H9 (cell line): ENCODE measurements at regions not wholly inside any gene's neighbourhood (a gene's known extent, or its start where the extent isn't known, plus 50 kb on each side); places are given as distances from the start of the nearest gene placed in this dataset.

Experiments
- DNase-seq: peaks from one replicate; pipeline ENCODE4 v3.0.0-alpha.2; 2017
- H2AFZ ChIP-seq: one replicate; pipeline ENCODE4 v1.6.1; 2013; ENCODE audit warnings: mild to moderate bottlenecking, low read length, control low read depth, moderate library complexity
- H2AK5ac ChIP-seq: 2 replicates; pipeline ENCODE4 v1.6.1; 2013; ENCODE audit warnings: low read length, control low read depth, mixed read lengths; ENCODE audit not compliant: insufficient read length
- H2BK120ac ChIP-seq: one replicate; pipeline ENCODE4 v1.6.1; 2013; ENCODE audit warnings: low read depth, mild to moderate bottlenecking, low read length, control low read depth, inconsistent platforms; ENCODE audit not compliant: poor library complexity, severe bottlenecking
- H2BK12ac ChIP-seq: 2 replicates; pipeline ENCODE4 v1.6.1; 2013; ENCODE audit warnings: low read length, control low read depth, mixed read lengths, low read depth; ENCODE audit not compliant: insufficient read length
- H2BK15ac ChIP-seq: 2 replicates; pipeline ENCODE4 v1.6.1; 2013; ENCODE audit warnings: low read depth, low read length, control low read depth
- H2BK20ac ChIP-seq: one replicate; pipeline ENCODE4 v1.6.1; 2013; ENCODE audit warnings: low read depth, mild to moderate bottlenecking, low read length, control low read depth, inconsistent platforms; ENCODE audit not compliant: poor library complexity, severe bottlenecking
- H2BK5ac ChIP-seq: 2 replicates; pipeline ENCODE4 v1.6.1; 2013; ENCODE audit warnings: low read length, control low read depth, mixed read lengths; ENCODE audit not compliant: insufficient read length
- H3K14ac ChIP-seq: 2 replicates; pipeline ENCODE4 v1.6.1; 2013; ENCODE audit warnings: low read length, control low read depth; ENCODE audit not compliant: insufficient read depth
- H3K18ac ChIP-seq: 2 replicates; pipeline ENCODE4 v1.6.1; 2013; ENCODE audit warnings: low read depth, mild to moderate bottlenecking, mixed read lengths, low read length, control low read depth; ENCODE audit not compliant: insufficient read length
- H3K23ac ChIP-seq: 2 replicates; pipeline ENCODE4 v1.6.1; 2013; ENCODE audit warnings: low read length, control low read depth, mixed read lengths, low read depth; ENCODE audit not compliant: insufficient read length
- H3K23me2 ChIP-seq: 2 replicates; pipeline ENCODE4 v1.6.1; 2013; ENCODE audit warnings: low read depth, mild to moderate bottlenecking, mixed read lengths, low read length, control low read depth; ENCODE audit not compliant: insufficient read length, poor library complexity, severe bottlenecking
- H3K27ac ChIP-seq: 2 replicates; pipeline ENCODE4 v1.5.1; 2013; ENCODE audit warnings: low read length, control low read depth, mixed read lengths, low read depth; ENCODE audit not compliant: insufficient read length
- H3K27me3 ChIP-seq: 2 replicates; pipeline ENCODE4 v1.6.1; 2013; ENCODE audit warnings: low read length, control low read depth, inconsistent platforms; ENCODE audit not compliant: insufficient read depth
- H3K4ac ChIP-seq: 2 replicates; pipeline ENCODE4 v1.6.1; 2013; ENCODE audit warnings: low read depth, mild to moderate bottlenecking, control low read depth, inconsistent platforms, low read length, moderate library complexity
- H3K4me1 ChIP-seq: 2 replicates; pipeline ENCODE4 v1.6.1; 2013; ENCODE audit warnings: low read length, control low read depth, inconsistent platforms; ENCODE audit not compliant: insufficient read depth
- H3K4me2 ChIP-seq: 2 replicates; pipeline ENCODE4 v1.6.1; 2013; ENCODE audit warnings: low read length, control low read depth, mixed read lengths; ENCODE audit not compliant: insufficient read length, insufficient read depth
- H3K56ac ChIP-seq: 2 replicates; pipeline ENCODE4 v1.6.1; 2013; ENCODE audit warnings: low read depth, mild to moderate bottlenecking, mixed read lengths, low read length, control low read depth; ENCODE audit not compliant: insufficient read length
- H3K79me1 ChIP-seq: 2 replicates; pipeline ENCODE4 v1.6.1; 2013; ENCODE audit warnings: low read depth, mild to moderate bottlenecking, moderate library complexity, low read length, control low read depth, inconsistent platforms; ENCODE audit not compliant: insufficient read depth, poor library complexity, severe bottlenecking
- H3K79me2 ChIP-seq: 2 replicates; pipeline ENCODE4 v1.6.1; 2013; ENCODE audit warnings: low read length, control low read depth, inconsistent platforms; ENCODE audit not compliant: insufficient read depth
- H3K9ac ChIP-seq: 2 replicates; pipeline ENCODE4 v1.6.1; 2013; ENCODE audit warnings: low read length, control low read depth, mixed read lengths; ENCODE audit not compliant: insufficient read length; ENCODE audit errors: extremely low read depth
- H3K9me3 ChIP-seq: one replicate; pipeline ENCODE4 v1.6.1; 2013; ENCODE audit warnings: low read depth, low read length, inconsistent platforms; ENCODE audit not compliant: control insufficient read depth
- H3T11ph ChIP-seq: one replicate; pipeline ENCODE4 v1.6.1; 2013; ENCODE audit warnings: mild to moderate bottlenecking, low read length, control low read depth, inconsistent platforms
- H4K20me1 ChIP-seq: one replicate; pipeline ENCODE4 v1.6.1; 2013; ENCODE audit not compliant: control insufficient read depth, insufficient read length, insufficient read depth
- H4K5ac ChIP-seq: 2 replicates; pipeline ENCODE4 v1.6.1; 2013; ENCODE audit warnings: low read depth, mild to moderate bottlenecking, mixed read lengths, low read length, control low read depth; ENCODE audit not compliant: insufficient read length
- H4K8ac ChIP-seq: replicated peaks from 2 replicates; pipeline ENCODE4 v1.6.1; 2013; ENCODE audit warnings: low read length, control low read depth, mixed read lengths, low read depth; ENCODE audit not compliant: insufficient read length
- H4K91ac ChIP-seq: 2 replicates; pipeline ENCODE4 v1.6.1; 2013; ENCODE audit warnings: low read depth, mild to moderate bottlenecking, moderate library complexity, mixed read lengths, low read length, control low read depth; ENCODE audit not compliant: insufficient read length
- H3K27ac Mint-ChIP-seq, 3 experiments: 2 replicates in 2 of 3; 3 replicates in 1 of 3; pipeline ENCODE4 v1.8.0; 2020 to 2021; ENCODE audit warnings: mixed read lengths in 3 of 3, mild to moderate bottlenecking in 1 of 3, moderate library complexity in 1 of 3
- H3K27me3 Mint-ChIP-seq: 2 replicates; pipeline ENCODE4 v1.8.0; 2021; ENCODE audit warnings: low read depth, mild to moderate bottlenecking, moderate library complexity, mixed read lengths
- H3K36me3 Mint-ChIP-seq, 3 experiments: 2 replicates in 2 of 3; 3 replicates in 1 of 3; pipeline ENCODE4 v1.8.0; 2020 to 2021; ENCODE audit warnings: low read depth in 3 of 3, mixed read lengths in 3 of 3; ENCODE audit not compliant: insufficient read depth in 1 of 3
- H3K4me1 Mint-ChIP-seq, 2 experiments: 2 replicates each; pipeline ENCODE4 v1.8.0; 2020; ENCODE audit warnings: mixed read lengths in 2 of 2
- H3K4me3 Mint-ChIP-seq, 2 experiments: 2 replicates in 1 of 2; 3 replicates in 1 of 2; pipeline ENCODE4 v1.8.0; 2020 to 2021; ENCODE audit warnings: mild to moderate bottlenecking in 2 of 2, mixed read lengths in 2 of 2, moderate library complexity in 1 of 2
- H3K9me3 Mint-ChIP-seq, 2 experiments: 2 replicates in 1 of 2; 3 replicates in 1 of 2; pipeline ENCODE4 v1.8.0; 2020; ENCODE audit warnings: mild to moderate bottlenecking in 2 of 2, mixed read lengths in 2 of 2, moderate library complexity in 1 of 2
- CTCF ChIP-seq: fragments of 200-600 bp; sonication (generic); conservative IDR thresholded peaks from 3 replicates; pipeline ENCODE4 v1.8.0; 2021; ENCODE audit warnings: antibody characterized with exemption, mild to moderate bottlenecking
- WGBS: extraction: QIAGEN DNeasy Blood & Tissue Kit; methylation state at CpG from one replicate; pipeline ENCODE4 v1.1.7; 2013; ENCODE audit warnings: missing lambda C conversion rate, low lambda C conversion rate, mixed read lengths; ENCODE audit not compliant: insufficient read length; ENCODE audit errors: extremely low coverage; 5-methylcytosine and 5-hydroxymethylcytosine counted together

- no CpG with 5 or more reads among the region's 3 CpGs for WGBS
These were observed 1138.8 kb upstream of the TMEFF2 start for GRCh38 chr2:193333539-193333938.

More at GRCh38 chr2:193333539-193333938, 1138.8 kb upstream of the TMEFF2 start:
- Histone ChIP-seq H3K4me2 (no peak overlapping the region), H3K27ac (no peak overlapping the region), H2AK5ac (no peak overlapping the region), H3K9me3 (no peaks in the 10 kb centered on the region), H2AFZ (no peak overlapping the region), H3K23ac (no peak overlapping the region), H3K9ac (no peak overlapping the region), H3K79me1 (no peaks in the 10 kb centered on the region), H3K18ac (no peak overlapping the region), H3K27me3 (no peaks in the 10 kb centered on the region), H4K8ac (no peak overlapping the region), H2BK20ac (no peak overlapping the region), H2BK120ac (no peak overlapping the region), H3K4me1 (no peaks in the 10 kb centered on the region), H3K23me2 (no peaks in the 10 kb centered on the region), H4K20me1 (no peaks in the 10 kb centered on the region), H3K79me2 (no peaks in the 10 kb centered on the region), H2BK15ac (no peak overlapping the region), H3K14ac (no peak overlapping the region), H2BK5ac (no peak overlapping the region), H3K56ac (no peak overlapping the region), H4K91ac (no peak overlapping the region), H2BK12ac (no peak overlapping the region), H4K5ac (no peak overlapping the region), H3T11ph (no peak overlapping the region), H3K4ac (no peak overlapping the region)
- TF ChIP-seq CTCF: no peak
- no peaks in the 10 kb centered on the region for H3K4me1 Mint-ChIP-seq
- no peak for DNase-seq
- H3K27me3 Mint-ChIP-seq: no peaks in the 10 kb centered on the region
- no peak overlapping the region for H3K27ac Mint-ChIP-seq
- H3K9me3 Mint-ChIP-seq: no peaks in the 10 kb centered on the region
- H3K36me3 Mint-ChIP-seq: no peaks in the 10 kb centered on the region
- H3K4me3 Mint-ChIP-seq: no peak overlapping the region
